A549 (cell line): ENCODE measurements at regions not wholly inside any gene's neighbourhood (a gene's known extent, or its start where the extent isn't known, plus 50 kb on each side); places are given as distances from the start of the nearest gene placed in this dataset.

Source experiments
- CHD2 ChIP-seq: fragments of 150-350 bp; IDR thresholded peaks from 2 replicates; pipeline ENCODE4 v1.6.1; 2014; ENCODE audit warnings: low read length; ENCODE audit not compliant: partially characterized antibody
- HOXB5 ChIP-seq: fragments of 250-450 bp; sonication (Bioruptor Pico); IDR thresholded peaks from 2 replicates; pipeline ENCODE4 v1.5.0; 2020; ENCODE audit warnings: mild to moderate bottlenecking, moderate library complexity
- POLR2A ChIP-seq: IDR thresholded peaks from 2 replicates; pipeline ENCODE4 v1.6.1; 2012; ENCODE audit warnings: mild to moderate bottlenecking, low read length
- POLR2AphosphoS2 ChIP-seq: conservative IDR thresholded peaks from 2 replicates; pipeline ENCODE4 v1.6.1; 2012; ENCODE audit warnings: low read length, improper control_type of control experiment, inconsistent platforms
- TF ChIP-seq, protein P1 (sequence below): IDR thresholded peaks from 2 replicates; pipeline ENCODE4 v1.6.1; 2012
- TF ChIP-seq, protein P2 (sequence below): fragments of >200 bp; sonication (Bioruptor Twin); formaldehyde crosslinking; IDR thresholded peaks from 3 replicates; pipeline ENCODE4 v1.5.1; 2016
- TF ChIP-seq, protein P3 (sequence below): fragments of 450-650 bp; IDR thresholded peaks from 2 replicates; pipeline ENCODE4 v1.6.1; 2014; ENCODE audit warnings: antibody characterized with exemption

DNA sequence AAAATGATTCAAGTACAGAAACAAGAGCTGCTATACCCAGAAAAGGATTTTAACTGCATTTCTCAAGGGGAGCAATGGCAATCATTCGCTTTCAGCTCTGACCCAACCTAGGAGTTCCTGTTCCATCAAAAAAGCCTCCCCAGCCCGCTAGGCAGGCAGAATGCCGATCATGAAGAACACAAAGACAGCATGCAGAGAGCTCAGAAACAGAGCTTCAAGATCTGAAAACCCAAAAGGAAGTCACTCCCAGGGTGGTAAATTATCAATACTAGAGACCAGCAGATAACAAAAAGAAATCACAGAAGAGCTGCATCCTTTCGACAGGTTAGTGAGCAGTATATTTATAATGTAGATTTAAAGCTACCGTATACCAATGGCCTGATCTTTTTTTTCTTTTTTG lies 84.8 kb upstream of the CRIM1 start:
- TF ChIP-seq POLR2AphosphoS2 (no peak), HOXB5 (CRISPR knock-in tag) (no peak), POLR2A (no peak), CHD2 (no peak)
- TF ChIP-seq, protein P1, sequence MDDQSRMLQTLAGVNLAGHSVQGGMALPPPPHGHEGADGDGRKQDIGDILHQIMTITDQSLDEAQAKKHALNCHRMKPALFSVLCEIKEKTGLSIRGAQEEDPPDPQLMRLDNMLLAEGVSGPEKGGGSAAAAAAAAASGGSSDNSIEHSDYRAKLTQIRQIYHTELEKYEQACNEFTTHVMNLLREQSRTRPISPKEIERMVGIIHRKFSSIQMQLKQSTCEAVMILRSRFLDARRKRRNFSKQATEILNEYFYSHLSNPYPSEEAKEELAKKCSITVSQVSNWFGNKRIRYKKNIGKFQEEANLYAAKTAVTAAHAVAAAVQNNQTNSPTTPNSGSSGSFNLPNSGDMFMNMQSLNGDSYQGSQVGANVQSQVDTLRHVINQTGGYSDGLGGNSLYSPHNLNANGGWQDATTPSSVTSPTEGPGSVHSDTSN, result no peak
- TF ChIP-seq, protein P2, sequence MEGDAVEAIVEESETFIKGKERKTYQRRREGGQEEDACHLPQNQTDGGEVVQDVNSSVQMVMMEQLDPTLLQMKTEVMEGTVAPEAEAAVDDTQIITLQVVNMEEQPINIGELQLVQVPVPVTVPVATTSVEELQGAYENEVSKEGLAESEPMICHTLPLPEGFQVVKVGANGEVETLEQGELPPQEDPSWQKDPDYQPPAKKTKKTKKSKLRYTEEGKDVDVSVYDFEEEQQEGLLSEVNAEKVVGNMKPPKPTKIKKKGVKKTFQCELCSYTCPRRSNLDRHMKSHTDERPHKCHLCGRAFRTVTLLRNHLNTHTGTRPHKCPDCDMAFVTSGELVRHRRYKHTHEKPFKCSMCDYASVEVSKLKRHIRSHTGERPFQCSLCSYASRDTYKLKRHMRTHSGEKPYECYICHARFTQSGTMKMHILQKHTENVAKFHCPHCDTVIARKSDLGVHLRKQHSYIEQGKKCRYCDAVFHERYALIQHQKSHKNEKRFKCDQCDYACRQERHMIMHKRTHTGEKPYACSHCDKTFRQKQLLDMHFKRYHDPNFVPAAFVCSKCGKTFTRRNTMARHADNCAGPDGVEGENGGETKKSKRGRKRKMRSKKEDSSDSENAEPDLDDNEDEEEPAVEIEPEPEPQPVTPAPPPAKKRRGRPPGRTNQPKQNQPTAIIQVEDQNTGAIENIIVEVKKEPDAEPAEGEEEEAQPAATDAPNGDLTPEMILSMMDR, result no peak
- TF ChIP-seq, protein P3, sequence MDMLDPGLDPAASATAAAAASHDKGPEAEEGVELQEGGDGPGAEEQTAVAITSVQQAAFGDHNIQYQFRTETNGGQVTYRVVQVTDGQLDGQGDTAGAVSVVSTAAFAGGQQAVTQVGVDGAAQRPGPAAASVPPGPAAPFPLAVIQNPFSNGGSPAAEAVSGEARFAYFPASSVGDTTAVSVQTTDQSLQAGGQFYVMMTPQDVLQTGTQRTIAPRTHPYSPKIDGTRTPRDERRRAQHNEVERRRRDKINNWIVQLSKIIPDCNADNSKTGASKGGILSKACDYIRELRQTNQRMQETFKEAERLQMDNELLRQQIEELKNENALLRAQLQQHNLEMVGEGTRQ, result no peak
